OCI-LY3 (cell line): ENCODE measurements at regions not wholly inside any gene's neighbourhood (a gene's known extent, or its start where the extent isn't known, plus 50 kb on each side); places are given as distances from the start of the nearest gene placed in this dataset.

Experiments used
- H2AFZ ChIP-seq: fragments of 200-600, 300-600 bp; shearing (Covaris generic); 2 replicates; pipeline ENCODE4 v1.6.0; 2014; ENCODE audit warnings: antibody characterized with exemption, low read depth, low read length
- H3K27ac ChIP-seq: fragments of 200-600, 300-600 bp; sonication (generic); 2 replicates; pipeline ENCODE4 v1.5.1; 2014; ENCODE audit warnings: mild to moderate bottlenecking, low read length, moderate library complexity, mixed read lengths
- H3K27me3 ChIP-seq: fragments of 200-600, 300-600 bp; sonication (generic); 2 replicates; pipeline ENCODE4 v1.6.1; 2014; ENCODE audit warnings: low read depth, low read length, mixed read lengths
- H3K36me3 ChIP-seq: fragments of 200-600, 300-600 bp; sonication (generic); replicated peaks from 2 replicates; pipeline ENCODE3; 2014; ENCODE audit warnings: low read depth, low read length, mixed read lengths
- H3K4me1 ChIP-seq: fragments of 300-600, 200-600 bp; sonication (generic); 2 replicates; pipeline ENCODE4 v1.6.1; 2014; ENCODE audit warnings: low read length, mixed read lengths
- H3K4me2 ChIP-seq: fragments of 200-600, 300-600 bp; sonication (generic); 2 replicates; pipeline ENCODE4 v1.6.1; 2014; ENCODE audit warnings: low read length, mixed read lengths
- H3K4me3 ChIP-seq: fragments of 300-600, 200-600 bp; sonication (generic); 2 replicates; pipeline ENCODE4 v1.5.1; 2014; ENCODE audit warnings: antibody characterized with exemption, mild to moderate bottlenecking, low read length, moderate library complexity
- H3K79me2 ChIP-seq: fragments of 300-600, 200-600 bp; shearing (Covaris generic); 2 replicates; pipeline ENCODE4 v1.6.1; 2014; ENCODE audit warnings: mild to moderate bottlenecking, low read length, mixed read lengths
- H3K9ac ChIP-seq: fragments of 300-600, 200-600 bp; shearing (Covaris generic); 2 replicates; pipeline ENCODE4 v1.6.0; 2014; ENCODE audit warnings: mild to moderate bottlenecking, low read length, moderate library complexity
- H3K9me3 ChIP-seq: fragments of 200-600, 300-600 bp; shearing (Covaris generic); 2 replicates; pipeline ENCODE4 v1.6.1; 2014; ENCODE audit warnings: low read length, mixed read lengths; ENCODE audit not compliant: insufficient read depth
- H4K20me1 ChIP-seq: fragments of 200-600, 300-600 bp; sonication (generic); 2 replicates; pipeline ENCODE4 v1.6.1; 2016; ENCODE audit warnings: low read length, mixed read lengths; ENCODE audit not compliant: insufficient read depth
- EZH2phosphoT487 ChIP-seq: fragments of 200-600 bp; shearing (Covaris generic); IDR thresholded peaks from 2 replicates; pipeline ENCODE4 v1.6.1; 2018; ENCODE audit warnings: antibody characterized with exemption, mixed run types, low read depth
- TF ChIP-seq, protein P1 (sequence below): fragments of 200-600, 300-600 bp; sonication (generic); IDR thresholded peaks from 2 replicates; pipeline ENCODE4 v1.5.1; 2014; ENCODE audit warnings: antibody characterized with exemption, low read length, low read depth

DNA sequence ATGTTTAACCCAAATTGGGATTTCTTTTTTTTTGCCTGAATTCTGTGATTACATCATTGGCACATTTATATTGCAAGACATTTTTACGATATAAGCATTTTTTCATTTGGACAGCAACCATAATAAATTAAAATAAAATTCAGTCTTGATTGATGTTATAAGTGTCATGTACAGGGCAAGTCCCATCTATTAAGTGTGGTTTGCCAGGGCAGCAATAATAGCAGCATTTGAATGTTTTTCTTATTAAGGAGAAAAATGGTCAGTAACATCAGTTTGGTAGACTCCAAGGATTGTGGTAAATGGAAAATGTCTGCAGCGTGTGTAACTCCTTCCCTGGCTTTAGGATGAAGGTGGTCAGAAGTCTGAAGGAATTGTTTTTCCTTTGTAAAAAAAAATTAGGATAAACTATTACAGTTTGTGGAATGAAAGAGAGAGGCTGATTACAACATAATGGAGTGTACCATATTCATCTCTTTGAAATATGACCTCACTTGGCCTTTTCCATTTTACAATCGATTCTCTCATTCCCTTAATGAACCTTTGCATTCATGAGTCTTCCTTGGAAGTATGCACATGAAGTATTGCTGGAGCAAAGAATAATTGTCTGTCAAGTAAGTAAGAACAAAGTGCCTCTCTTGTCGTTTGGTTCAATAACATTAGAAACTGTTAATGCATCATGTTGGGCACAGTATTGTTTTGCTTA lies 405.4 kb upstream of the THRB start:
- H3K27me3 ChIP-seq, result no peaks in the 10 kb centered on the region
- no peak for TF ChIP-seq EZH2phosphoT487
- TF ChIP-seq, protein P1, sequence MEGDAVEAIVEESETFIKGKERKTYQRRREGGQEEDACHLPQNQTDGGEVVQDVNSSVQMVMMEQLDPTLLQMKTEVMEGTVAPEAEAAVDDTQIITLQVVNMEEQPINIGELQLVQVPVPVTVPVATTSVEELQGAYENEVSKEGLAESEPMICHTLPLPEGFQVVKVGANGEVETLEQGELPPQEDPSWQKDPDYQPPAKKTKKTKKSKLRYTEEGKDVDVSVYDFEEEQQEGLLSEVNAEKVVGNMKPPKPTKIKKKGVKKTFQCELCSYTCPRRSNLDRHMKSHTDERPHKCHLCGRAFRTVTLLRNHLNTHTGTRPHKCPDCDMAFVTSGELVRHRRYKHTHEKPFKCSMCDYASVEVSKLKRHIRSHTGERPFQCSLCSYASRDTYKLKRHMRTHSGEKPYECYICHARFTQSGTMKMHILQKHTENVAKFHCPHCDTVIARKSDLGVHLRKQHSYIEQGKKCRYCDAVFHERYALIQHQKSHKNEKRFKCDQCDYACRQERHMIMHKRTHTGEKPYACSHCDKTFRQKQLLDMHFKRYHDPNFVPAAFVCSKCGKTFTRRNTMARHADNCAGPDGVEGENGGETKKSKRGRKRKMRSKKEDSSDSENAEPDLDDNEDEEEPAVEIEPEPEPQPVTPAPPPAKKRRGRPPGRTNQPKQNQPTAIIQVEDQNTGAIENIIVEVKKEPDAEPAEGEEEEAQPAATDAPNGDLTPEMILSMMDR, result no peak
- H3K4me2 ChIP-seq, result no peak overlapping the region
- no peaks in the 10 kb centered on the region for H3K4me1 ChIP-seq
- H2AFZ ChIP-seq, result no peak overlapping the region
- H3K79me2 ChIP-seq, result no peaks in the 10 kb centered on the region
- no peak overlapping the region for H3K4me3 ChIP-seq
- no peak overlapping the region for H3K9ac ChIP-seq
- no peaks in the 10 kb centered on the region for H3K36me3 ChIP-seq
- no peak overlapping the region for H3K27ac ChIP-seq
- no peaks in the 10 kb centered on the region for H3K9me3 ChIP-seq
- H4K20me1 ChIP-seq, result no peaks in the 10 kb centered on the region

DNA sequence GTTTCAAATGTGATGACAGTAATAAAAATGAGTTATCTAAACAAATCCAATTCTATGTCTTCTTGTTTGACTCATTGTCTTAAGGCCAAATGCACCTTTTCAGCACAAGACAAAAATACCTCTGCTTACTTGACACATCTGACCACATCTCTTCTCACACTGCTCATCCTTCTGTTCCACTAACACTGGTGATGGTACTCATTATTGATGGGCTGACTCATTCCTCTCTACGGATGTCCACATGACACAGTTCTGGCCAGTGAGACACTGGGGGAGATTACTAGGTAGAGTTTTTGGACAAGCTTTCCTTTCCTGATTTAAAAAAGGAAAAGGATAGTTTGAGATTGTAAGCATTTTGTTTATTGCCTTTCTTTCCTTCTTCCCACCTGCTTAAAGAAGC lies 410.6 kb upstream of the THRB start:
- Histone ChIP-seq H3K4me3 (no peak overlapping the region), H3K36me3 (no peaks in the 10 kb centered on the region), H3K27ac (no peak overlapping the region), H2AFZ (no peak overlapping the region), H3K79me2 (no peaks in the 10 kb centered on the region), H4K20me1 (no peaks in the 10 kb centered on the region), H3K27me3 (no peaks in the 10 kb centered on the region), H3K4me1 (no peaks in the 10 kb centered on the region), H3K9me3 (no peaks in the 10 kb centered on the region), H3K4me2 (no peak overlapping the region), H3K9ac (no peak overlapping the region)
- no peak for TF ChIP-seq EZH2phosphoT487
- TF ChIP-seq, protein P1, result no peak

DNA sequence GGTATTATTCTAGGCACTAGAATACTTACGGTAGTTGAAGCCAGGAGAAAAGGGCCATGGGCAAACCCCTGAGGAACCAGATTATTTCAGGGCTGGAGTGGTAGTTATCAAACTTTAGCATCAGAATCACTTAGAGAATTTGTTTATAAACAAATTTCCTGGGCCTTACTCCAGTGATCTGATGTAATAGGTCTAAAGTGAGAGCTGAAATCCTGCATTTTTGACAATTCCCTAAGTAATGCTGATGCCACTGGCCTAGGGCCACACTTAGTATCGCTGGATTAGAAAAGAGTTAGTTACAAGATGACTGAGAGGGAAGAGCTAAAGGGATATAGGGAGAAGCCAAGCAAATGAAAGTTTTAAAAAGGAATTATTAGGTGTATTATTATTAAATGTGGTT lies 412.5 kb upstream of the THRB start:
- H3K4me1 ChIP-seq, result no peaks in the 10 kb centered on the region
- TF ChIP-seq, protein P1, result no peak
- TF ChIP-seq EZH2phosphoT487, result no peak
- no peaks in the 10 kb centered on the region for H3K9me3 ChIP-seq
- H3K36me3 ChIP-seq, result no peaks in the 10 kb centered on the region
- no peaks in the 10 kb centered on the region for H4K20me1 ChIP-seq
- no peaks in the 10 kb centered on the region for H3K79me2 ChIP-seq
- H3K27ac ChIP-seq, result no peak overlapping the region
- H3K4me2 ChIP-seq, result no peak overlapping the region
- no peaks in the 10 kb centered on the region for H3K27me3 ChIP-seq
- H2AFZ ChIP-seq, result no peak overlapping the region
- no peak overlapping the region for H3K4me3 ChIP-seq
- H3K9ac ChIP-seq, result no peak overlapping the region

DNA sequence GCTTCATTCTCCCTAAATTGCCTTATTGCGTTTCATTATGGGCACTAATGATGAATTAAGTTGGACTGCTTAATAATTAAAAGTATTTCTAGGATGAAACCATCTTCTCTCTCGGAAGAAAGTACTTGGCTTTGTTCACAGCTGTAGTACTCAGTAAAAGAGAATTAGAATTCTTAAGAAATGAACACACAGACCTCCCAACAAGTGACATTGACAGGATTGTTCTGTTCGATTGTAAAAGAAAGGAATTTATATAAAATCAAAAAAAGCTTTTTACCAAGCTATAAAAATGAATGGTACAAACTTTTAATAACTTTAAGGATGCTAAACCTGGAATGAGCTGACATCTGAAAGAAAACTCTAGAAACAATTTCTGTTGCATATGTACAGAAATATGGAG lies 416.4 kb upstream of the THRB start:
- Histone ChIP-seq H3K4me1 (no peaks in the 10 kb centered on the region), H3K4me3 (no peak overlapping the region), H2AFZ (no peak overlapping the region), H4K20me1 (no peaks in the 10 kb centered on the region), H3K36me3 (no peaks in the 10 kb centered on the region), H3K9me3 (no peaks in the 10 kb centered on the region), H3K4me2 (no peak overlapping the region), H3K9ac (no peak overlapping the region), H3K27me3 (no peaks in the 10 kb centered on the region), H3K79me2 (no peaks in the 10 kb centered on the region), H3K27ac (no peak overlapping the region)
- TF ChIP-seq, protein P1, result no peak
- TF ChIP-seq EZH2phosphoT487, result no peak
